ENCODE measurements at regions not wholly inside any gene's neighbourhood (a gene's known extent, or its start where the extent isn't known, plus 50 kb on each side); places are given as distances from the start of the nearest gene placed in this dataset.

DNA sequence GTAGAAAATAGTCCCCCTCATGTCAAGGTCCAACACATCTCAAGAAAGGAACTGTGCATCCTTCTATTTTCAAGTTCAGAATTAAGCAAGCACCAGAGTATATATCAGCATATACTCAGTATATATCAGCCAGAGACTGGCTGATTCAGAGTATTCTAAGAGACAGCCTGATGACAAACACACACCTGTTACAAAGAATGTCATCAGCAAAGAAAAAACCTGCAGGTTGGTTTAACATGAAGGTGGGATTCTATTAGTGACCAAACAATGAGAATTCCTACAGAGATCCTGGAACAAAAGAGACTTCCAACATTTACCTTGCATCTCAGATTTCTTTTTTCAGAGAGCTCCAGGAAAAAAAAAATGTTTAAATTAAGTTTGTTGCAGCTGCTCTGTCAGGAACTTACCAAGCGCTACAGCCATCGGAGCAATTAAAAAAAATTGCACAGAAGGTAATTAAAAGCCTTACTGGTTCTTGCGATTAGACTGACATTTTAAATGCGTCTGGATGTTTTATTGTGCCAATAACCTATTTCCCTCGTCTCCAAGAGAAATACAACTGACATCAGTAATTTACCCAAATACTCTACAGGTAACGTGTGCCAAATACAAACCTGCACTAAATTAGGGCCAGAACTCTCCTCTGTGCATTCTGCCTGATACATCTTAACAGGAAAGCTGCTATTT is 218.1 kb downstream of the HNMT start:
- WGBS (ENCODE audit: extremely low coverage, insufficient read length, low lambda C conversion rate) = no CpG with 5 or more reads among the region's 6 CpGs
- H2AFZ ChIP-seq (ENCODE audit: low read length) = no peak overlapping the region
- H3K27ac Mint-ChIP-seq = peak overlapping the region in 1 of 3 experiments; percentile 92; a peak in 4 of 7 replicates
- H3K56ac ChIP-seq (ENCODE audit: insufficient read length, low read depth, low read length) = no peak overlapping the region
- no peaks in the 10 kb centered on the region for H3K27me3 ChIP-seq (ENCODE audit: insufficient read depth, low read length)
- no peak overlapping the region for H2BK5ac ChIP-seq (ENCODE audit: insufficient read length, low read length)
- DNase-seq = no peak
- H4K8ac ChIP-seq (replicated peaks; ENCODE audit: insufficient read length, low read depth, low read length) = no peak overlapping the region
- TF ChIP-seq, protein P1, sequence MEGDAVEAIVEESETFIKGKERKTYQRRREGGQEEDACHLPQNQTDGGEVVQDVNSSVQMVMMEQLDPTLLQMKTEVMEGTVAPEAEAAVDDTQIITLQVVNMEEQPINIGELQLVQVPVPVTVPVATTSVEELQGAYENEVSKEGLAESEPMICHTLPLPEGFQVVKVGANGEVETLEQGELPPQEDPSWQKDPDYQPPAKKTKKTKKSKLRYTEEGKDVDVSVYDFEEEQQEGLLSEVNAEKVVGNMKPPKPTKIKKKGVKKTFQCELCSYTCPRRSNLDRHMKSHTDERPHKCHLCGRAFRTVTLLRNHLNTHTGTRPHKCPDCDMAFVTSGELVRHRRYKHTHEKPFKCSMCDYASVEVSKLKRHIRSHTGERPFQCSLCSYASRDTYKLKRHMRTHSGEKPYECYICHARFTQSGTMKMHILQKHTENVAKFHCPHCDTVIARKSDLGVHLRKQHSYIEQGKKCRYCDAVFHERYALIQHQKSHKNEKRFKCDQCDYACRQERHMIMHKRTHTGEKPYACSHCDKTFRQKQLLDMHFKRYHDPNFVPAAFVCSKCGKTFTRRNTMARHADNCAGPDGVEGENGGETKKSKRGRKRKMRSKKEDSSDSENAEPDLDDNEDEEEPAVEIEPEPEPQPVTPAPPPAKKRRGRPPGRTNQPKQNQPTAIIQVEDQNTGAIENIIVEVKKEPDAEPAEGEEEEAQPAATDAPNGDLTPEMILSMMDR (conservative IDR thresholded peaks at IDR 0.05) = no peak
- H2BK12ac ChIP-seq (ENCODE audit: insufficient read length, low read depth, low read length) = no peak overlapping the region
- no peak overlapping the region for H3K23ac ChIP-seq (ENCODE audit: insufficient read length, low read depth, low read length)
- peaks cover 10% of the 10 kb centered on the region; the same call in 1 of the 2 replicates for H3K4me1 ChIP-seq (ENCODE audit: insufficient read depth, low read length)
- H3K27me3 Mint-ChIP-seq (ENCODE audit: low read depth) = no peaks in the 10 kb centered on the region
- no peak overlapping the region for H3K4me3 Mint-ChIP-seq
- H2BK20ac ChIP-seq (ENCODE audit: low read depth, low read length, poor library complexity, severe bottlenecking) = no peak overlapping the region
- H4K91ac ChIP-seq (ENCODE audit: insufficient read length, low read depth, low read length) = no peak overlapping the region
- H3K9me3 Mint-ChIP-seq = no peaks in the 10 kb centered on the region; a peak in 1 of 5 replicates
- no peaks in the 10 kb centered on the region for H4K20me1 ChIP-seq (ENCODE audit: control insufficient read depth, insufficient read depth, insufficient read length)
- H3K23me2 ChIP-seq (ENCODE audit: insufficient read length, low read depth, low read length, poor library complexity, severe bottlenecking) = no peaks in the 10 kb centered on the region
- H3K4me1 Mint-ChIP-seq = peaks cover 36 to 42% of the 10 kb centered on the region in 2 experiments
- no peak overlapping the region for H3K18ac ChIP-seq (ENCODE audit: insufficient read length, low read depth, low read length)
- H3T11ph ChIP-seq (ENCODE audit: low read length) = no peak overlapping the region
- no peaks in the 10 kb centered on the region for H3K9me3 ChIP-seq (ENCODE audit: control insufficient read depth, low read depth, low read length)
- no peak overlapping the region for H3K14ac ChIP-seq (ENCODE audit: insufficient read depth, low read length)
- no peak overlapping the region for H3K4ac ChIP-seq (ENCODE audit: low read depth, low read length)
- H4K5ac ChIP-seq (ENCODE audit: insufficient read length, low read depth, low read length) = no peak overlapping the region
- no peak overlapping the region for H2AK5ac ChIP-seq (ENCODE audit: insufficient read length, low read length)
- no peak overlapping the region for H2BK15ac ChIP-seq (ENCODE audit: low read depth, low read length)
- no peaks in the 10 kb centered on the region for H3K36me3 Mint-ChIP-seq (ENCODE audit: insufficient read depth in 1 of 3, low read depth in 3 of 3)
- no peak overlapping the region for H3K9ac ChIP-seq (ENCODE audit: extremely low read depth, insufficient read length, low read length)
- H3K27ac ChIP-seq (ENCODE audit: insufficient read length, low read depth, low read length) = no peak overlapping the region
- H2BK120ac ChIP-seq (ENCODE audit: low read depth, low read length, poor library complexity, severe bottlenecking) = no peak overlapping the region
- no peaks in the 10 kb centered on the region for H3K79me2 ChIP-seq (ENCODE audit: insufficient read depth, low read length)
- H3K79me1 ChIP-seq (ENCODE audit: insufficient read depth, low read depth, low read length, poor library complexity, severe bottlenecking) = no peaks in the 10 kb centered on the region
- H3K4me2 ChIP-seq (ENCODE audit: insufficient read depth, insufficient read length, low read length) = no peak overlapping the region

All from H9 (cell line).